ENCODE measurements at regions not wholly inside any gene's neighbourhood (a gene's known extent, or its start where the extent isn't known, plus 50 kb on each side); places are given as distances from the start of the nearest gene placed in this dataset.

GRCh38 chr4:155535802-155536454 lies 130.7 kb upstream of the GUCY1A1 start:
- TF ChIP-seq CTCF (IDR thresholded peaks at IDR 0.05): no peak
- TF ChIP-seq EZH2 (IDR thresholded peaks at IDR 0.05): no peak

All from neural progenitor cell (in vitro differentiated cells).